ENCODE measurements at regions not wholly inside any gene's neighbourhood (a gene's known extent, or its start where the extent isn't known, plus 50 kb on each side); places are given as distances from the start of the nearest gene placed in this dataset.
"Not testable (repeated sequence)": the region's sequence is repeated elsewhere in the genome, so short reads cannot be mapped to it uniquely, and the experiment has no call there.

GRCh38 chr11:116403794-116404461, 368.9 kb downstream of the BUD13 start:
- DNase-seq: no peak

GRCh38 chr11:116400081-116400480, 372.7 kb downstream of the BUD13 start:
- no peak for DNase-seq

GRCh38 chr11:116397602-116398084, 375.1 kb downstream of the BUD13 start:
- DNase-seq: no peak

GRCh38 chr11:116396331-116396730, 376.5 kb downstream of the BUD13 start:
- no peak for DNase-seq

GRCh38 chr11:116394022-116394421, 378.8 kb downstream of the BUD13 start:
- no peak for DNase-seq

- no peak for DNase-seq
Measured at GRCh38 chr11:116390963-116391362, 381.8 kb downstream of the BUD13 start.

- no peak for DNase-seq
Measured at GRCh38 chr11:116388146-116388545, 384.6 kb downstream of the BUD13 start.

- DNase-seq: no peak
Measured at GRCh38 chr11:116387641-116388040, 385.1 kb downstream of the BUD13 start.

- no peak for DNase-seq
Measured at GRCh38 chr11:116386118-116386699, 386.6 kb downstream of the BUD13 start.

GRCh38 chr11:116384876-116385275, 387.9 kb downstream of the BUD13 start:
- DNase-seq: no peak

GRCh38 chr11:116384407-116384806, 388.4 kb downstream of the BUD13 start:
- no peak for DNase-seq

GRCh38 chr11:116379185-116379828, 393.5 kb downstream of the BUD13 start:
- DNase-seq: no peak

GRCh38 chr11:116376547-116376946, 396.2 kb downstream of the BUD13 start:
- DNase-seq: no peak

- DNase-seq: no peak
Measured at GRCh38 chr11:116376054-116376453, 396.7 kb downstream of the BUD13 start.

- no peak for DNase-seq
Measured at GRCh38 chr11:116375221-116375620, 397.6 kb downstream of the BUD13 start.

- no peak for DNase-seq
Measured at GRCh38 chr11:116374085-116374484, 398.7 kb downstream of the BUD13 start.

- DNase-seq: no peak
Measured at GRCh38 chr11:116373104-116373944, 399.5 kb downstream of the BUD13 start.

- DNase-seq: no peak
Measured at GRCh38 chr11:116371146-116371545, 401.6 kb downstream of the BUD13 start.

GRCh38 chr11:116368784-116369183, 404.0 kb downstream of the BUD13 start:
- DNase-seq: no peak

GRCh38 chr11:116366980-116367645, 405.7 kb downstream of the BUD13 start:
- DNase-seq: no peak

GRCh38 chr11:116366451-116366850, 406.3 kb downstream of the BUD13 start:
- no peak for DNase-seq

GRCh38 chr11:116364925-116365324, 407.9 kb downstream of the BUD13 start:
- not testable (repeated sequence) for DNase-seq

GRCh38 chr11:116364348-116364747, 408.4 kb downstream of the BUD13 start:
- DNase-seq: no peak

All from stimulated activated CD4-positive, alpha-beta T cell treated with anti-CD3 and anti-CD28 coated beads, Interleukin-1b, Interleukin-23, amount 100 ng/mL, for 48 hours (primary cell).